ENCODE measurements at regions not wholly inside any gene's neighbourhood (a gene's known extent, or its start where the extent isn't known, plus 50 kb on each side); places are given as distances from the start of the nearest gene placed in this dataset.

DNA sequence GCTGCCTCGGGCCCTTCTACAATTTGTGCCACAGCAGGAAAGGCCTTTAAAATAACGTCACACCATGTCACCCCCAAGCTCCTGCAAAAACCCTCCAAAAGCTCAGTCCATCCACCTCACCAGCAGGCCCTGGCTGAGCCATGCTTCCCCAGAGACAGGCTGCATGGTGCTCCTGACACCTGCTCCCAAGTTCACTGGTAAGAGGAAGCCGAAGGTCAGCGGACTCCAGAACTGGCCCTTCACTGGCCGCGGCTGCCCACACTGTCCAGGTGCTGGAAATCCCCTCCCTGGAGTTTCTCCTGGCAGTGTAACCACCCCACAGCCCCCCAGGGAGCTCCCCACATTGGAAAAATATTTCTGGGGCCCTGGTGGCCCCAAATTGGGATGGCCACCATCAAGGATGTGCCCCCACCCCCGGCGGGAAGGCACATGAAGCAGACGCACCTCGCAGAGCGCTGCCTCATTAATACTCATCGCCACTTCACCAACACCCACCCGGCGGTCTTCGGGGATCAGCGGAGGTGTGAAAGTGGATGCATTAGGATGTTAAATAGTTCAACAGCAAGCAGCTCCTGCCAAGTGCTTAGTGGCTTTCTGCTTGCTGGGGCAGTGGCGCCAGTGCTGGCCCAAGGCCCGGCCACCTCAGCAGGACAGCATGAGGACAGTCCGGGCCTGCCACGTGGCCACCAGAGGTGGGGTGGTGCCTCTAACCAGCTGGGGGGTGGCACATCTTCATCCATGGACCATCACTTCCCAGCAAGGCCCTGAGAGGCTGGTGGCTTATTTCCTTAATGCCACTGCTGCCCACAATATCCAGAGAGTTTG, 146.1 kb upstream of the IQSEC1 start:
- no peak for TF ChIP-seq POLR2A (IDR thresholded peaks at IDR 0.05)
- TF ChIP-seq, protein P1, sequence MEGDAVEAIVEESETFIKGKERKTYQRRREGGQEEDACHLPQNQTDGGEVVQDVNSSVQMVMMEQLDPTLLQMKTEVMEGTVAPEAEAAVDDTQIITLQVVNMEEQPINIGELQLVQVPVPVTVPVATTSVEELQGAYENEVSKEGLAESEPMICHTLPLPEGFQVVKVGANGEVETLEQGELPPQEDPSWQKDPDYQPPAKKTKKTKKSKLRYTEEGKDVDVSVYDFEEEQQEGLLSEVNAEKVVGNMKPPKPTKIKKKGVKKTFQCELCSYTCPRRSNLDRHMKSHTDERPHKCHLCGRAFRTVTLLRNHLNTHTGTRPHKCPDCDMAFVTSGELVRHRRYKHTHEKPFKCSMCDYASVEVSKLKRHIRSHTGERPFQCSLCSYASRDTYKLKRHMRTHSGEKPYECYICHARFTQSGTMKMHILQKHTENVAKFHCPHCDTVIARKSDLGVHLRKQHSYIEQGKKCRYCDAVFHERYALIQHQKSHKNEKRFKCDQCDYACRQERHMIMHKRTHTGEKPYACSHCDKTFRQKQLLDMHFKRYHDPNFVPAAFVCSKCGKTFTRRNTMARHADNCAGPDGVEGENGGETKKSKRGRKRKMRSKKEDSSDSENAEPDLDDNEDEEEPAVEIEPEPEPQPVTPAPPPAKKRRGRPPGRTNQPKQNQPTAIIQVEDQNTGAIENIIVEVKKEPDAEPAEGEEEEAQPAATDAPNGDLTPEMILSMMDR (IDR thresholded peaks at IDR 0.05): no peak
